CD4-positive, CD25-positive, alpha-beta regulatory T cell (primary cell): ENCODE measurements at regions not wholly inside any gene's neighbourhood (a gene's known extent, or its start where the extent isn't known, plus 50 kb on each side); places are given as distances from the start of the nearest gene placed in this dataset.
"Not testable (repeated sequence)": the region's sequence is repeated elsewhere in the genome, so short reads cannot be mapped to it uniquely, and the experiment has no call there.

Experiments used
- ATAC-seq, 2 donors: fragments of 150-1000 bp; cut with Tn5 transposase; one replicate each; pipeline ENCODE4 v1.10.0; 2021; ENCODE audit warnings: low read depth in 2 of 2, moderate number of reproducible peaks in 2 of 2, moderate library complexity in 1 of 2
- DNase-seq, 3 donors: peaks; one replicate each; pipeline versions ENCODE4 v3.0.0 to v3.0.0-alpha.2; 2012 to 2022; ENCODE audit warnings: mixed read lengths in 1 of 3
- H3K27ac ChIP-seq: one replicate; pipeline ENCODE4 v1.7.0; 2013; ENCODE audit warnings: mild to moderate bottlenecking, low read length; ENCODE audit not compliant: insufficient read depth, poor library complexity, severe bottlenecking
- H3K27me3 ChIP-seq: one replicate; pipeline ENCODE4 v1.7.0; 2013; ENCODE audit warnings: low read length; ENCODE audit not compliant: control insufficient read depth, insufficient read depth
- H3K36me3 ChIP-seq: one replicate; pipeline ENCODE4 v1.7.0; 2013; ENCODE audit warnings: mild to moderate bottlenecking, low read length, moderate library complexity; ENCODE audit not compliant: control insufficient read depth, insufficient read depth
- H3K4me1 ChIP-seq: 2 replicates; pipeline ENCODE4 v1.7.0; 2013; ENCODE audit warnings: mild to moderate bottlenecking, low read length; ENCODE audit not compliant: insufficient read depth, control insufficient read depth, poor library complexity, severe bottlenecking
- H3K4me3 ChIP-seq: one replicate; pipeline ENCODE4 v1.7.0; 2013; ENCODE audit warnings: low read depth, mild to moderate bottlenecking, low read length, moderate library complexity
- H3K9me3 ChIP-seq, 2 experiments: 1 replicate in 1 of 2; 2 replicates in 1 of 2; pipeline ENCODE4 v1.7.0; 2013; ENCODE audit warnings: low read length in 2 of 2, mild to moderate bottlenecking in 1 of 2, moderate library complexity in 1 of 2; ENCODE audit not compliant: control insufficient read depth in 2 of 2
- H3K27ac Mint-ChIP-seq, 3 donors: one replicate each; pipeline ENCODE4 v1.8.0; 2020 to 2022; ENCODE audit warnings: mild to moderate bottlenecking in 3 of 3, mixed read lengths in 3 of 3, moderate library complexity in 2 of 3
- H3K27me3 Mint-ChIP-seq: one replicate; pipeline ENCODE4 v1.8.0; 2022; ENCODE audit warnings: mild to moderate bottlenecking, mixed read lengths
- H3K36me3 Mint-ChIP-seq: one replicate; pipeline ENCODE4 v1.8.0; 2020; ENCODE audit warnings: mixed read lengths
- H3K4me1 Mint-ChIP-seq, 4 donors: one replicate each; pipeline ENCODE4 v1.8.0; 2020 to 2022; ENCODE audit warnings: mixed read lengths in 4 of 4, mild to moderate bottlenecking in 1 of 4
- H3K4me3 Mint-ChIP-seq, 4 donors: one replicate each; pipeline ENCODE4 v1.8.0; 2020 to 2022; ENCODE audit warnings: mild to moderate bottlenecking in 4 of 4, mixed read lengths in 4 of 4, moderate library complexity in 3 of 4
- H3K9me3 Mint-ChIP-seq, 7 donors: one replicate each; pipeline ENCODE4 v1.8.0; 2020 to 2022; ENCODE audit warnings: mixed read lengths in 7 of 7, mild to moderate bottlenecking in 3 of 7, moderate library complexity in 2 of 7

- no peaks in the 10 kb centered on the region for H3K27me3 ChIP-seq
- no peak for ATAC-seq
- H3K4me3 Mint-ChIP-seq: no peak overlapping the region
- peaks cover 0 to 11% (median 4%) of the 10 kb centered on the region in 7 donors for H3K9me3 Mint-ChIP-seq
- no peak overlapping the region for H3K27ac Mint-ChIP-seq
- no peak for DNase-seq
- no peaks in the 10 kb centered on the region for H3K36me3 ChIP-seq
- H3K4me1 Mint-ChIP-seq: no peaks in the 10 kb centered on the region
- H3K4me3 ChIP-seq: no peak overlapping the region
- no peaks in the 10 kb centered on the region for H3K9me3 ChIP-seq
- no peaks in the 10 kb centered on the region for H3K27me3 Mint-ChIP-seq
- no peak overlapping the region for H3K27ac ChIP-seq
- no peaks in the 10 kb centered on the region for H3K36me3 Mint-ChIP-seq
- H3K4me1 ChIP-seq: no peaks in the 10 kb centered on the region
Observed at GRCh38 chr11:100585728-100586127, 101.4 kb upstream of the ARHGAP42 start.

DNA sequence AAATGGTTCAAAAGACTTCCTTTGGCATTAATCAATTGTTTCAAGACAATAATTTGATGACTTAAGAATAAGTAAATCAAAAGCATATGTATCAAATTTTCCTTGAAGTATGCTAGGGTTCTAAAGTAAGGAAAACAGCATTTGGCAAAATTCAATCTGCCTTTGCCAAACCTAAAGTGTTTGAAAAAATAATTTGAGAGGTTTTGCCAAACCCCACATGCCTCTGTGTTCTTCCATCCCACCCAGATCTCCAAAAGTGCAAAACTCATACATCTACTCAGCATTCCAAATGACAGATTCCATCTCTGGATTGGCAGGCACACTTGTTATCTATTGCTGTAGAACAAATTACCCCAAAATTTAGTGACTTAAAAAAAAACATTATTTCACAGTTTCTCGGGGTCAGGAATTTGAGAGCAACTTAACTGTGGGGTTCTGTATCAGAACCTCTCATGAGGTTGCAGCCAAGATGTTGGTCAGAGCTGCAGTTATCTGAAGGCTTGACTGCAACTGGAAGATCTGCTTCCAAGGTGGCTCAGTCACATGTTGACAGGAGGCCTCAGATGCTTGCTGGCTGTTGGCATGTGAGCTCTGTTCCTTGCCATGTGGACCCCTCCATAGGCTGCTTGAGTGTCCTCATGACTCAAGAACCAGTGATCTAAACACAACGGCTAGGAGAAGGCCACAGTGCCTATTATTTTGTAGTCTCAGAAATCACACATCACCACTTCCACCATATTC, 100.6 kb upstream of the ARHGAP42 start:
- H3K4me3 Mint-ChIP-seq: no peak overlapping the region
- no peak for ATAC-seq
- H3K4me1 Mint-ChIP-seq: no peaks in the 10 kb centered on the region
- Histone ChIP-seq H3K36me3 (no peaks in the 10 kb centered on the region), H3K4me3 (no peak overlapping the region), H3K27ac (no peak overlapping the region), H3K4me1 (no peaks in the 10 kb centered on the region), H3K9me3 (no peaks in the 10 kb centered on the region), H3K27me3 (no peaks in the 10 kb centered on the region)
- H3K36me3 Mint-ChIP-seq: no peaks in the 10 kb centered on the region
- H3K27ac Mint-ChIP-seq: no peak overlapping the region
- H3K9me3 Mint-ChIP-seq: peaks cover 0 to 11% (median 4%) of the 10 kb centered on the region in 7 donors
- H3K27me3 Mint-ChIP-seq: no peaks in the 10 kb centered on the region
- DNase-seq: no peak

GRCh38 chr11:100592619-100593260, 94.3 kb upstream of the ARHGAP42 start:
- no peak overlapping the region for H3K27ac Mint-ChIP-seq
- no peaks in the 10 kb centered on the region for H3K4me1 ChIP-seq
- H3K9me3 Mint-ChIP-seq: peaks cover 0 to 14% (median 4%) of the 10 kb centered on the region in 7 donors

DNA sequence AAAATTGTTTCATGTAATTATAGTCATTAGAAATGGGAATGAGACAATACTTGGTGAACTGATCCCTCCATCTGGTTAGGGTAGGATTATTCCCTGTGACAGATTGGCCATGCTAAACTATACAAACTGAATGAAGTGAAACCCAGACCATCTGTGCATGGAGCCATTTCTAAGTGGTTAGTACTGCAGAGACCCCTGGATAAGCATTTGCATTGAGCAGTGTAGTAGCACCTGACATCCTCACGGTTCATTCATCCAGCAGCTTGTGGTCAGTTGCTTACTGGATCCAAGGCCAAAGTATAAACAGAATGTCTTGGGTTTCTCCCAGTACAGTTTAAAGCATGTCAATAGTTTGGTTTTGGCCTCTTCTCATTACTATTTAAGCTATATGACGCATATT, 93.8 kb upstream of the ARHGAP42 start:
- Histone ChIP-seq H3K9me3 (no peaks in the 10 kb centered on the region), H3K27me3 (no peaks in the 10 kb centered on the region), H3K4me3 (no peak overlapping the region), H3K27ac (no peak overlapping the region), H3K36me3 (no peaks in the 10 kb centered on the region), H3K4me1 (no peaks in the 10 kb centered on the region)
- no peaks in the 10 kb centered on the region for H3K36me3 Mint-ChIP-seq
- DNase-seq (no peak), ATAC-seq (no peak)
- H3K4me3 Mint-ChIP-seq: no peak overlapping the region
- H3K27me3 Mint-ChIP-seq: no peaks in the 10 kb centered on the region
- peaks cover 0 to 14% (median 4%) of the 10 kb centered on the region in 7 donors for H3K9me3 Mint-ChIP-seq
- H3K27ac Mint-ChIP-seq: no peak overlapping the region
- no peaks in the 10 kb centered on the region for H3K4me1 Mint-ChIP-seq

More at GRCh38 chr11:100592619-100593260, 94.3 kb upstream of the ARHGAP42 start:
- DNase-seq (no peak), ATAC-seq (no peak)
- H3K27me3 ChIP-seq: no peaks in the 10 kb centered on the region
- H3K4me3 ChIP-seq: no peak overlapping the region
- H3K4me1 Mint-ChIP-seq: no peaks in the 10 kb centered on the region
- no peak overlapping the region for H3K27ac ChIP-seq
- no peaks in the 10 kb centered on the region for H3K9me3 ChIP-seq
- no peak overlapping the region for H3K4me3 Mint-ChIP-seq
- no peaks in the 10 kb centered on the region for H3K36me3 Mint-ChIP-seq
- H3K36me3 ChIP-seq: no peaks in the 10 kb centered on the region
- no peaks in the 10 kb centered on the region for H3K27me3 Mint-ChIP-seq

- Mint-ChIP-seq H3K27ac (no peak overlapping the region), H3K9me3 (peaks cover 0 to 14% (median 4%) of the 10 kb centered on the region in 7 donors), H3K4me3 (no peak overlapping the region), H3K4me1 (no peaks in the 10 kb centered on the region), H3K36me3 (no peaks in the 10 kb centered on the region), H3K27me3 (no peaks in the 10 kb centered on the region)
- Histone ChIP-seq H3K36me3 (no peaks in the 10 kb centered on the region), H3K27ac (no peak overlapping the region), H3K27me3 (no peaks in the 10 kb centered on the region), H3K4me1 (no peaks in the 10 kb centered on the region), H3K4me3 (no peak overlapping the region), H3K9me3 (no peaks in the 10 kb centered on the region)
- no peak for DNase-seq
- no peak for ATAC-seq
Observed at GRCh38 chr11:100594320-100594719, 92.8 kb upstream of the ARHGAP42 start.

- H3K4me1 Mint-ChIP-seq: no peaks in the 10 kb centered on the region
- no peak for DNase-seq
- H3K4me3 ChIP-seq: no peak overlapping the region
- H3K4me1 ChIP-seq: no peaks in the 10 kb centered on the region
- H3K36me3 Mint-ChIP-seq: no peaks in the 10 kb centered on the region
- no peak for ATAC-seq
- no peaks in the 10 kb centered on the region for H3K27me3 ChIP-seq
- no peak overlapping the region for H3K27ac Mint-ChIP-seq
- H3K36me3 ChIP-seq: no peaks in the 10 kb centered on the region
- peaks cover 0 to 19% (median 9%) of the 10 kb centered on the region in 7 donors for H3K9me3 Mint-ChIP-seq
- no peak overlapping the region for H3K27ac ChIP-seq
- no peaks in the 10 kb centered on the region for H3K27me3 Mint-ChIP-seq
- peaks cover 0 to 3% of the 10 kb centered on the region in 2 experiments for H3K9me3 ChIP-seq
- no peak overlapping the region for H3K4me3 Mint-ChIP-seq
Observed at GRCh38 chr11:100600941-100601340, 86.1 kb upstream of the ARHGAP42 start.

DNA sequence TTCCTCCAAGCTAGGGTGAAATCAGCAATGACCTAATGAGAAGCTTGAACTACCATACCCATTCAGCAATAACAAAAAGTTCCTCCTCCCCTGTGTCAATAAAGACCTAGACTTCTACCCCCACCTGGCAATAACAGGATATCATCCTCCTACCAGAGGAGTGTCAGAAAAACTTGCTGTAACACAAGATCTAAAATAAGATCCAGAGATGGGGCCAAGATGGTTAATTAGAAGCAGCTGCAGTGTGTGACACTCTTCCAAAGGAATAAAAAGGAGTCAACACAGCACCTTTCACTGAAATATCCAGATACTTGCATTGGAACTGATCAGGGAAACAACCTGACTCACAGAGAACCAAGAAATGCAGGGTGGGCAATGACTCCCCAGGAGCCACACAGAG, 84.4 kb upstream of the ARHGAP42 start:
- Histone ChIP-seq H3K4me1 (no peaks in the 10 kb centered on the region), H3K27ac (no peak overlapping the region), H3K4me3 (no peak overlapping the region), H3K27me3 (no peaks in the 10 kb centered on the region), H3K36me3 (no peaks in the 10 kb centered on the region), H3K9me3 (peaks cover 0 to 3% of the 10 kb centered on the region in 2 experiments)
- no peaks in the 10 kb centered on the region for H3K36me3 Mint-ChIP-seq
- peaks cover 0 to 20% (median 3%) of the 10 kb centered on the region in 7 donors for H3K9me3 Mint-ChIP-seq
- no peak for ATAC-seq
- no peaks in the 10 kb centered on the region for H3K4me1 Mint-ChIP-seq
- no peak overlapping the region for H3K4me3 Mint-ChIP-seq
- no peak overlapping the region for H3K27ac Mint-ChIP-seq
- H3K27me3 Mint-ChIP-seq: no peaks in the 10 kb centered on the region
- DNase-seq: no peak

DNA sequence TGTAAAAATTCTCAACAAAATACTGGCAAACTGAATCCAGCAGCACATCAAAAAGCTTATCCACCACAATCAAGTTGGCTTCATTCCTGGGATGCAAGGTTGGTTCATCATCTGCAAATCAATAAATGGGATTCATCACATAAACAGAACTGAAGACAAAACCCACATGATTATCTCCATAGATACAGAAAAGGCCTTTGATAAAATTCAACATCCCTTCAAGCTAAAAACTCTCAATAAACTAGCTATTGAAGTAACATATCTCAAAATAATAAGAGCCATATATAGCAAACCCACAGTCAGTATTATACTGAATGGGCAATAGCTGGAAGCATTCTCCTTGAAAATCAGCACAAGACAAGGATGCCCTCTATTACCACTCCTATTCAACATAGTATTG, 79.3 kb upstream of the ARHGAP42 start:
- not testable (repeated sequence) for H3K4me3 Mint-ChIP-seq, H3K4me3 ChIP-seq, H3K4me1 ChIP-seq, H3K27ac Mint-ChIP-seq, H3K36me3 ChIP-seq, H3K27me3 ChIP-seq, H3K27ac ChIP-seq, H3K27me3 Mint-ChIP-seq, H3K4me1 Mint-ChIP-seq, ATAC-seq, H3K36me3 Mint-ChIP-seq, H3K9me3 ChIP-seq, DNase-seq
- peaks cover 3 to 38% (median 8%) of the 10 kb centered on the region in 7 donors for H3K9me3 Mint-ChIP-seq
